Activated T-cell treated with anti-CD3 and anti-CD28 coated beads, Interleukin-2, amount 50 U/mL, for 24 hours (primary cell): ENCODE measurements at regions not wholly inside any gene's neighbourhood (a gene's known extent, or its start where the extent isn't known, plus 50 kb on each side); places are given as distances from the start of the nearest gene placed in this dataset.

Experiments
- DNase-seq: peaks from one replicate; pipeline ENCODE4 v3.0.0-alpha.2; 2020
- H3K27ac Mint-ChIP-seq: 2 replicates; pipeline ENCODE4 v1.8.0; 2020; ENCODE audit warnings: mild to moderate bottlenecking, mixed read lengths
- H3K27me3 Mint-ChIP-seq: 2 replicates; pipeline ENCODE4 v1.8.0; 2020; ENCODE audit warnings: mixed read lengths
- H3K36me3 Mint-ChIP-seq: 2 replicates; pipeline ENCODE4 v1.8.0; 2020; ENCODE audit warnings: low read depth, mixed read lengths
- H3K4me1 Mint-ChIP-seq: 2 replicates; pipeline ENCODE4 v1.8.0; 2020; ENCODE audit warnings: low read depth, mixed read lengths
- H3K4me3 Mint-ChIP-seq: 2 replicates; pipeline ENCODE4 v1.8.0; 2020; ENCODE audit warnings: mild to moderate bottlenecking, moderate library complexity, mixed read lengths
- H3K9me3 Mint-ChIP-seq: 2 replicates; pipeline ENCODE4 v1.8.0; 2020; ENCODE audit warnings: mixed read lengths

DNA sequence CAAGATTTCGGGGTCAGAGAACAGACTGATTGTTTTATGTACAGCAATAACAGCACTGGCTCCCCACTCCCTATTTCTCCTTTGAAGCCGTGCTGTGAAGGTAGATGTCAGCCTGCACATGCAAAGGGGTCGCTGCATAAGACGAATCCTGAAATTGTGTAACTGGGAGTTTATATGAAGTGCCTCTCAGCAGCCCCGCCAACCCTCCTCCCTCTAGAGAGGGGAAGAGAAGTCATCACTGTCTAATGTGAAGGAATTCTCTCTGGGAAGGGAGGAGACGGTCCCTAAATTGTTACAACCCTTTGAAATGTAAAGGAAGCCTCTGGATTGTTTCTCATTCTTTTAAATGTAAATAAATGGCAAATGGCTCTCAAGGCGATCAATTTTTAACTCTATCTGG, 545.3 kb downstream of the PLA2G4A start:
- Mint-ChIP-seq H3K4me1 (no peaks in the 10 kb centered on the region), H3K27me3 (no peaks in the 10 kb centered on the region), H3K4me3 (no peak overlapping the region), H3K36me3 (no peaks in the 10 kb centered on the region), H3K27ac (no peak overlapping the region), H3K9me3 (no peaks in the 10 kb centered on the region)
- DNase-seq: no peak

DNA sequence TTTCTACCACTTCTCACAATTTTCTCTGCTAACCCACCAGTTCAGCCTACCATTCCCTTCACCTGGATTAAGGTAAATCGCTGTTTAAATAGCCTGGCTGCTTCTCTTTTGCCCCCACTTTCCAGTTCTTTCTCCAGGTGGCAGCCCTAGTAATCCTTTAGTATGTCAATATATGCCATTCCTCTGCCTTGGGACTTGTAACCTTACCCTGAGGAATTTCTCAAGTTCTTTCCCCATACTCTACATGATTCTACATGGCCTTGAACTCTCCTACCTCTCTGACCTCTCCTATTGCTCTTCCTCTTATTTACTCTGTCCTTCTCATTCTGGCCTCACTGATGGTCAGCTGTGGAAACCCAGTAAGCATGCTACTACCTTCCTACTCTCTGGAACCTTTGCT, 546.0 kb downstream of the PLA2G4A start:
- Mint-ChIP-seq H3K4me1 (no peaks in the 10 kb centered on the region), H3K36me3 (no peaks in the 10 kb centered on the region), H3K4me3 (no peak overlapping the region), H3K27me3 (no peaks in the 10 kb centered on the region), H3K9me3 (no peaks in the 10 kb centered on the region), H3K27ac (no peak overlapping the region)
- no peak for DNase-seq

DNA sequence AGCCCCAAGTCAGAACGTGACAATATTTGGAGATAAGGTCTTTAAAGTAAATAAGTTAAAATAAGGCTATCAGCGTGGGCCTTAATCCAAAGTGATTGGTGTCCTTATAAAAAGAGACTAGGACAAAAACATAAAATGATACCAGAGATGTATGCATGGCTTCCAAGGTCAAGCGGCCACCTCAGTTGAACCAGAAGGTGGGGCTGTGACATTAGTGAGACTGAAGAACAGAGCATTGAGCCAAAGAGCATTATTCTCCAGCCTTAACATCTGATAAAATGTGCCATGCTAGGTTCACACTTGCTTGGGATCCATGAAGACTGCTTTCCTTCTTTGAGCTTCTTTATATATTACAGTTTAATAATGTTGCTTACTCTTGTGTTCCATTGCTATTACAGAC, 554.6 kb downstream of the PLA2G4A start:
- Mint-ChIP-seq H3K9me3 (peaks cover 2% of the 10 kb centered on the region), H3K36me3 (no peaks in the 10 kb centered on the region), H3K4me1 (no peaks in the 10 kb centered on the region), H3K4me3 (no peak overlapping the region), H3K27me3 (no peaks in the 10 kb centered on the region), H3K27ac (no peak overlapping the region)
- DNase-seq: no peak

DNA sequence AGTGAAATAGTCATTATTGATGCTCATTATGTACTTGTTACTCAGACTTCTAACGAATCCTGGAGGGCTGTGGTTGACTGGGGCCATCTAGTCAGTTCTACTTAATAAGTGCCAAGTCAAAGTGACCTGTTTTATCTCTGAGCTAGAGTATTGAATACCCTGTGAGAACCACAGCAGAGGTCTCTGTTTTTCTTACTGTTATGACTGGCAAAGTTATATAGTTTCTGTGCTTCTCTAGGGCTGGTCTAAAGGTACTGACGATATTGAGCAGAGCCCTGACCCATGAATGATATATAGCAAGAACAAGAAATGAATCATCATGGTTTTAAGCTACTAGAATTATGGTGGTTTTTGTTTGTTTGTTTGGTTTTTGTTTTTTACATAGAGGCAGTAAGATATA, 555.8 kb downstream of the PLA2G4A start:
- Mint-ChIP-seq H3K9me3 (peaks cover 2% of the 10 kb centered on the region), H3K36me3 (no peaks in the 10 kb centered on the region), H3K27ac (no peak overlapping the region), H3K4me1 (no peaks in the 10 kb centered on the region), H3K27me3 (no peaks in the 10 kb centered on the region), H3K4me3 (no peak overlapping the region)
- DNase-seq: no peak

DNA sequence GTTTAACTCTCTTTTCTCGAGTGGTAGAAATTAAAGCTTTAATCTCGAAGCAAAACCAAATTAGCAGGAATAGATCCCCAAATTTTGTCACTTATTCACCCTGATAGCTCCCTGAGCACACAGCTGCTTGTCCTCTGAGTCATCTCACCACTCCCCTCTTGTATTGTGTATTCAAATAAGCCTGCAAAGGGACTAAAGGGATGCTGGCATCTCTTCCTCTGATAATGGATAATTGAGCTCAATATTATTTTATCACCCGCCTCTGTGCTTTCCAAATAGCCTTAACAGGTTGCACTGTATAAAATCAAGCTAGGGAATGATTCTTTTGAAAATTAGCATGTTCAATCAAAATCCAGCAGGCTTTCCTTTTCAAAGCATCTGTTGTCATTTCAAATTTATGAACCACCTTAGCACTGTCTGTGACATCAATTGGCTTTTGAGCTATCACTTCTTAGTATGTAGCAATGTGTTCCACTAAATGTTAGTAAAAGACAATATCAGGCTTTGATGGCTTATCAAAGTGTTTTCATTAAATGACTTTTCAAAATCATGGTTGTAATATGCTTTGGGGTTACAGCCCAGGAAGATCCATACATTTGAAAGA, 561.6 kb downstream of the PLA2G4A start:
- H3K4me3 Mint-ChIP-seq: no peak overlapping the region
- H3K27me3 Mint-ChIP-seq: no peaks in the 10 kb centered on the region
- H3K4me1 Mint-ChIP-seq: no peaks in the 10 kb centered on the region
- no peaks in the 10 kb centered on the region for H3K9me3 Mint-ChIP-seq
- DNase-seq: no peak
- H3K27ac Mint-ChIP-seq: no peak overlapping the region
- H3K36me3 Mint-ChIP-seq: no peaks in the 10 kb centered on the region

DNA sequence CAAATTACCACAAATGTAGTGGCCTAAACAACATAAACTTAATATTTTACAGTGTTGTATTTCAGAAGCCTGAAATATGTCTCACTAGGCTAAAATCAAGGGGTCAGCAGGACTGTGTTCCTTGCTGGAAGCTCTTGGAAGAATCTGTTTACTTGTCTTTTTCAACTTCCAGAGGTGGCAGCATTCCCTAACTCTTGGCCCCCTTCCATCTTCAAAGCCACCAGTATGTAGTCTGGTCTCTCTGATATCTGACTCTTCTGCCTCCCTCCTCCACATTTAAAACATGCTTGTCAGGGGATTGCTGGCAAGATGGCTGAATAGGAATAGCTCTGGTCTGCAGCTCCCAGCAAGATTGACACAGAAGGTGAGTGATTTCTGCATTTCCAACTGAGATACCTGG, 567.5 kb downstream of the PLA2G4A start:
- Mint-ChIP-seq H3K9me3 (peaks cover 6% of the 10 kb centered on the region), H3K4me3 (no peak overlapping the region), H3K4me1 (no peaks in the 10 kb centered on the region), H3K27ac (no peak overlapping the region), H3K27me3 (no peaks in the 10 kb centered on the region), H3K36me3 (no peaks in the 10 kb centered on the region)
- DNase-seq: no peak

DNA sequence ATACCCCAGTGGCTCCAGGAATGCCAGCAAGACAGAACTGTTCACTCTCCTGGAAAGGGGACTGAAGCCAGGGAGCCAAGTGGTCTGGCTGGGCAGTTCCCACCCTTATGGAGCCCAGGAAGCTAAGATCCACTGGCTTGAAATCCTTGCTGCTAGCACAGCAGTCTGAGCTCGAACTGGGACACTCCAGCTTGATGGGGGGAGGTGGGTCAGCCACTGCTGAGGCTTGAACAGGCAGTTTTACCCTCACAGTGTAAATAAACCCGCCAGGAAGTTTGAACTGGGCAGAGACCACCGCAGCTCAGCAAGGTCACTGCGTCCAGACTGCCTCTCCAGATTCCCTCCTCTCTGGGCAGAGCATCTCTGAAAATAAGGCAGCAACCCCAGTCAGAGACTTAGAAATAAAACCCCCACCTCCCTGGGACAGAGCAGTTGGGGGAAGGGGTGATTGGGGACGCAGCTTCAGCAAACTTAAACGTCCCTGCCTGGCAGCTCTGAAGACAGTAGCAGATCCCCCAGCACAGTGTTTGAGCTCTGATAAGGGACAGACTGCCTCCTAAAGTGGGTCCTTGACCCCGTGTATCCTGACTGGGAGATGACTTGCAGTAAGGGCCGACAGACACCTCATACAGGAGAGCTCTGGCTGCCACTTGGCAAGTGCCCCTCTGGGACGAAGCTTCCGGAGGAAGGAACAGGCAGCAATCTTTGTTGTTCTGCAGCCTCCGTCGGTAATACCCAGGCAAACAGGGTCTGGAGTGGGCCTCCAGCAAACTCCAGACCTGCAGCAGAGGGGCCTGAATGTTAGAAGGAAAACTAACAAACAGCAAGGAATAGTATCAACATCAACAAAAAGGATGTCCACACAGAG, 568.4 kb downstream of the PLA2G4A start:
- no peak for DNase-seq
- no peaks in the 10 kb centered on the region for H3K4me1 Mint-ChIP-seq
- H3K36me3 Mint-ChIP-seq: no peaks in the 10 kb centered on the region
- no peak overlapping the region for H3K27ac Mint-ChIP-seq
- peaks cover 6% of the 10 kb centered on the region for H3K9me3 Mint-ChIP-seq
- no peak overlapping the region for H3K4me3 Mint-ChIP-seq
- no peaks in the 10 kb centered on the region for H3K27me3 Mint-ChIP-seq

DNA sequence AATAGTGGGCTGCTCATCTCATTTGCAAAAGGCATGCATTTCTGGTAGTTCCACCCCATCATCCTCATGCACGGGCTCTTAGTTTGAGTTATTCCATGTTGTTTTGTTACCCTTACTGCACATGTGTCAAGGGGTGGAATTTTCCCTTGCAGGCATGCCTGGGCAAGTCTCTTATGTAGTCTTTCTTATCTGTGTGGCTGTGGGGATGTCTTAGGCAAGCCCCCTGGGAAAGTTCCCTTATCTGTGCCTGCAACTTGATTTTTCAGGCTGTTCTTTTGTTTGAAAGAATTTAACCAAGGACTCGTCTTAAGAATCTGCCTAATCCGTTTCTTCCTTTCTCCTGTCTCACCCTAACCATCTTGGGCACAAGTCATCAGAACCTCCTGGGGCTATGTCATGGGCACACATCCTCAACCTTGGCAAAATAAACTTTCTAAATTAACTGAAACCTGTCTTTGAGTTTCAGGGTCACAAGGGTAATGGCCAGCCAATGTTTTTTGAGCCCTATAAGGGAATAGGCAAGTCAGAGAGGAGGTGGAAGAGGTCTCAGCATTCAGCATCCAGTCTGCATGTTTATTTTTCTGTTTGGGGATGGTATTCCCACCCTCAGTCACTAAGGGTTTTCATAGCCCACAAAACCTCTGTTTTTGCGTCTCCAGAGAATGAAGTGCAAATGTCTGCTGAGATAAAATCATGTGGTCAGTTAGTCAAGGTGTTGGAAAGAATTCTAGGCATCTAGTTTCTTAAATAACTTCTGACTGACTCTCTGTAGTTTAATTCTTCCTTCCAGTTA, 579.7 kb downstream of the PLA2G4A start:
- H3K27ac Mint-ChIP-seq: no peak overlapping the region
- no peaks in the 10 kb centered on the region for H3K9me3 Mint-ChIP-seq
- H3K36me3 Mint-ChIP-seq: no peaks in the 10 kb centered on the region
- DNase-seq: no peak
- H3K4me1 Mint-ChIP-seq: no peaks in the 10 kb centered on the region
- H3K4me3 Mint-ChIP-seq: no peak overlapping the region
- H3K27me3 Mint-ChIP-seq: no peaks in the 10 kb centered on the region

DNA sequence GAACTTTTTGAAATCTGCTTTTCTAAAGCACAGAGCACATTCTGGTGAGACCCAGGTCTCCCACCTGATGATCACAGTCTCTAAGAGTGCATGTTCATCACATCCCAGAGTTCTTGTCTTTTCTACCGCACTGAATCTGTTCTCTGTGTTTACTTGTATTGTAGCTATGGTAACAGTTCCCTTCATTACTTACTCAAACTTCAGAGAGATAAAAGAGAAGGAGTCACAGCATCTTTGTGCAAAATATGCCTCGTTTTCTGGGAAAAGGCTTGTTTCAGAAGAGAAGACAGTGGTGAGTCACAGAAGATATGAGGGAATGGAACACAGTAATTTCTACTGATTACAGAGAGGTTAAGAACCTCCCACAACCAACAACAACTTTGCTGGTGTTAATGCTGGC, 580.6 kb downstream of the PLA2G4A start:
- Mint-ChIP-seq H3K36me3 (no peaks in the 10 kb centered on the region), H3K9me3 (no peaks in the 10 kb centered on the region), H3K4me3 (no peak overlapping the region), H3K27me3 (no peaks in the 10 kb centered on the region), H3K4me1 (no peaks in the 10 kb centered on the region), H3K27ac (no peak overlapping the region)
- no peak for DNase-seq

DNA sequence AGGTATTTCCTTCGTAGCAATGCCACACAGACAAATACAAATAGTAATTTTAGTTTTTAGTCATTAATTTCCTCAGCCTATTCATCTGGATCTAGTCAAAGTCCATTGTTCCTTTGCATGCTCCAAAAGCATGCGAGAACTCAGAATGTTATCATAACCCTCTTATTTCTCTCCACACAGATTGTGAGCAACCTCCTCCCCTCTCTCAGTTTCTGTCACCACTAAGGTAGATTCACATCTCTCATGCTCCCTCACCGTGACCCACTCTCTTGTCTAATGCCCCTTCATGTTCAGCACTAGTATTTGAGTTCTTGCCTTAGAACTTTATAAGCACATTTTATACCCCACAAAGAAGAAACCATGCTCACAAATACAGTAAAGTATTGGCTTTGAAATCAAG, 582.4 kb downstream of the PLA2G4A start:
- Mint-ChIP-seq H3K4me1 (no peaks in the 10 kb centered on the region), H3K27ac (no peak overlapping the region), H3K36me3 (no peaks in the 10 kb centered on the region), H3K4me3 (no peak overlapping the region), H3K9me3 (no peaks in the 10 kb centered on the region), H3K27me3 (no peaks in the 10 kb centered on the region)
- no peak for DNase-seq

DNA sequence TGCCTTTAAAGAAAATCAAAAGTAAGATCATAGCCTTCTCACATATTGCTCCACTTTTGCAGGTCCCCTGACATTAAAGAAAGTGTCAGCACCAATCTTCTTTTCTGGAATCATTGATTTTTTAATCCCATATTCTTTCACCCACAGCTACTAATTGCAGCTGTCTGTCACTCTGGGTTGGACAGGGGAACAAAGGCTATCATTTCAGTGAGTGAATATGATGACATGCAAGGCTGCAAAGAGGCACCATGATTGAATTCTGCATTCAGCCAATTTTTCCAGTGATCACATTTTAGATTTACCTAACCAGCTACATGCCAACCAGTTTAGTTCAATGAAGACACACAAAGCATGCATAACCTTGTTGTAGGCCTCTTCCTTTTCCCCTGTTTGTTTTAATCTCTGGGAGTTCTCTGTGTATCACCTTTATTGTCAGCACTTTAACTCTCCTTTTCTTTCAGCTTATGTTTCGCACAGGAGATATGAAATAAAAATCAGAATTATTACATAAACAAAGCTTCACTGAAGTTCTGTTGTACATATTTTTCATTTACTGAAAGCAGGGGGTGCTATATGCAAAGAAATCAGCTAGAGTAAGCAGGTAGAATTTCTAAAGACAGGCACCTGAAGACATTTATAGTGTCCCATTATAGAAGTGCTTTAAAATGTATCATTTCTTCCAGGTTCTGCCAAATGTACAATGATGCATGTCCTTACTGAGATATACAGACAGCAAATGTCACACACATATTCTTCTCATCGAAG, 584.8 kb downstream of the PLA2G4A start:
- Mint-ChIP-seq H3K4me3 (no peak overlapping the region), H3K9me3 (no peaks in the 10 kb centered on the region), H3K4me1 (no peaks in the 10 kb centered on the region), H3K36me3 (no peaks in the 10 kb centered on the region), H3K27me3 (no peaks in the 10 kb centered on the region), H3K27ac (no peak overlapping the region)
- no peak for DNase-seq

DNA sequence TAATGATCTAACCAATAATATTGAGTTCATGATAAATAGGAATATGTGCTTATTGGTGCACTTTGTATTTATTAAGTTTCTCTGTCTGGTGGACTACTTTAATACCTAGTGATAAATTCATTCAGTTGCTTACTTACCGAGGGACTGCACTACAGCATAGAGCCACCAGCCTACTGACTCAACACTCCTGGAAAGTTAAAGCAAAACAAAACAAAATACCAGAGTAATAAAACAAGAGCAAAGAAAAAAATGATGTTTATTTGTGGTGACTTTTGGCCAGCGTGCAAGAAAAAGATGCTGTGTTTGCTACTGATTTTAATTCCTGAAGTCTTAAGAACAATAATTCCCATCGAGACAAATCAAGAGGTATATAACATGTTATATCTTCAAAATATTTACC, 586.3 kb downstream of the PLA2G4A start:
- Mint-ChIP-seq H3K4me1 (no peaks in the 10 kb centered on the region), H3K9me3 (no peaks in the 10 kb centered on the region), H3K36me3 (no peaks in the 10 kb centered on the region), H3K4me3 (no peak overlapping the region), H3K27me3 (no peaks in the 10 kb centered on the region), H3K27ac (no peak overlapping the region)
- no peak for DNase-seq

DNA sequence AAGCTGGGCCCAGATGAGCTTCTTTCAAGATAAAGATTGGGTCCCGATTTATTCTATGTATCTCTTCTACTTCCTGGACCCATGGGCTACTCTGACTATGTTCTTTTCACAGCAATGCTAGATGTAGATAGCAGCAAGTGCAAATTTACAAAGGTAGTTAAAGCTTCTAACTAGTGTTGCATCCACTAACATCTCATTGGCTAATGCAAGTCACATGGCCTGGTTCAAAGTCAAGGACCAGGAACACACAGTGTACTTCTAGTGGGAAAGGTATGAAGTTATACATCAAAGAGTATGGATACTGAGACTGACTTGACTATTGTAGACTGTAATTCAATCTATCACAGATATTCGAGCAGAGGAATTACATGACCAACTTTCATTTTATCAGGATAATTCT, 588.8 kb downstream of the PLA2G4A start:
- Mint-ChIP-seq H3K4me1 (no peaks in the 10 kb centered on the region), H3K4me3 (no peak overlapping the region), H3K27ac (no peak overlapping the region), H3K9me3 (no peaks in the 10 kb centered on the region), H3K36me3 (no peaks in the 10 kb centered on the region), H3K27me3 (no peaks in the 10 kb centered on the region)
- DNase-seq: no peak

DNA sequence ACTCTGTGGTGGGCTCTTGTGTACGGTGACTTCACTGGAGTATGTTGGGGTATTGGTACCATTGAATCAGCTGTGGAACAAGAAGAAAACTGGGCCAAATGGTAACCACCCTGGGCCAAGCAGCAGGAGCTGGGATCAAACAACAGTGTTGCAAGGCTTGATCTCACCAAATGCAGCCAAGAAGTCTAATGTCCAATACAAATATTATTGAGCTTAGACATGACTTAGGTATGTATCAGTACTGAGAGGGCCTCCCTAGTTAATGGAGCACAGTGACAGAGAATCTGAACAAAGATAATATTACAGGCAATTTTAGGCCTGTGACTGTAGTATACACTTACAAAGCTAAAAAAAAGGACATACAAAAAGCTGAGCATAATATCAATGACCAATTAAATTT, 604.8 kb downstream of the PLA2G4A start:
- Mint-ChIP-seq H3K27ac (no peak overlapping the region), H3K4me3 (no peak overlapping the region), H3K9me3 (no peaks in the 10 kb centered on the region), H3K4me1 (no peaks in the 10 kb centered on the region), H3K27me3 (no peaks in the 10 kb centered on the region), H3K36me3 (no peaks in the 10 kb centered on the region)
- no peak for DNase-seq
